ENCODE measurements at regions not wholly inside any gene's neighbourhood (a gene's known extent, or its start where the extent isn't known, plus 50 kb on each side); places are given as distances from the start of the nearest gene placed in this dataset.

GRCh38 chr3:10723991-10724390 is 92.0 kb upstream of the SLC6A11 start:
- DNase-seq (ENCODE audit: low read depth, low spot score), result no peak
- ATAC-seq, result no peak
- no peaks in the 10 kb centered on the region for H3K9me3 ChIP-seq (ENCODE audit: control insufficient read depth in 1 of 2, insufficient read depth in 1 of 2, low read depth in 1 of 2, low read length in 2 of 2)
- no peak overlapping the region for H3K27ac ChIP-seq (ENCODE audit: low read depth, low read length)
- H3K4me1 ChIP-seq (ENCODE audit: control insufficient read depth in 1 of 2, insufficient read depth in 2 of 2, low read length in 2 of 2), result no peaks in the 10 kb centered on the region
- H3K9me2 ChIP-seq (ENCODE audit: insufficient read depth), result no peaks in the 10 kb centered on the region
- no peak overlapping the region for H3K9ac ChIP-seq (ENCODE audit: low read length)
- ChIA-PET POLR2A (no interaction called here), CTCF (no interaction called here), RAD21 (ENCODE audit: low non-redundant PET in 1 of 2, low total read pairs in 2 of 2, uncharacterized antibody in 2 of 2, unreplicated experiment in 2 of 2) (no interaction called here)
- H4K20me1 ChIP-seq (ENCODE audit: insufficient read depth), result no peaks in the 10 kb centered on the region
- no peak overlapping the region for H3K4me2 ChIP-seq (ENCODE audit: low read length)
- no peak overlapping the region for H3K4me3 ChIP-seq (replicated peaks in 1 of 2; ENCODE audit: low read depth in 1 of 2, low read length in 2 of 2)
- no TSS peak for BruUV-seq (replicated peaks)
- intact Hi-C loops (cut with micrococcal nuclease), result no loop called here
- H3K27me3 ChIP-seq (ENCODE audit: insufficient read depth, low read length), result peaks cover 28% of the 10 kb centered on the region
- no peaks in the 10 kb centered on the region for H3K36me3 ChIP-seq (ENCODE audit: control insufficient read depth in 1 of 2, insufficient read depth in 2 of 2, low read length in 2 of 2)
- H2AFZ ChIP-seq (ENCODE audit: low read depth, low read length, poor library complexity, severe bottlenecking), result no peak overlapping the region
- no peaks in the 10 kb centered on the region for H3K79me2 ChIP-seq (ENCODE audit: insufficient read depth, low read length)
- TF ChIP-seq EGR1 (IDR thresholded peaks at IDR 0.05; ENCODE audit: low read depth) (no peak), SP1 (IDR thresholded peaks at IDR 0.05; ENCODE audit: low read depth) (no peak), CBX3 (IDR thresholded peaks at IDR 0.05; ENCODE audit: low read depth) (no peak), ATF3 (IDR thresholded peaks at IDR 0.05) (no peak), JUND (IDR thresholded peaks at IDR 0.05) (no peak), RAD21 (IDR thresholded peaks at IDR 0.05; ENCODE audit: low read depth) (no peak), POLR2AphosphoS5 (IDR thresholded peaks at IDR 0.05; ENCODE audit: low read depth, low read length) (no peak), SRF (IDR thresholded peaks at IDR 0.05; ENCODE audit: low read depth) (no peak), CTCF (IDR thresholded peaks at IDR 0.05 in 2 of 3, conservative IDR thresholded peaks at IDR 0.05 in 1 of 3; ENCODE audit: borderline replicate concordance in 1 of 3, insufficient read depth in 1 of 3, low read depth in 2 of 3, low read length in 2 of 3) (no peak), ZNF274 (IDR thresholded peaks at IDR 0.05; ENCODE audit: low read depth, low read length) (no peak), ELF1 (IDR thresholded peaks at IDR 0.05; ENCODE audit: borderline replicate concordance, low read depth) (no peak), SIN3A (IDR thresholded peaks at IDR 0.05; ENCODE audit: low read depth) (no peak), FOSL1 (IDR thresholded peaks at IDR 0.05; ENCODE audit: low read depth) (no peak), YY1 (IDR thresholded peaks at IDR 0.05; ENCODE audit: extremely low read depth, insufficient replicate concordance, low read depth, low read length) (no peak), ZFX (IDR thresholded peaks at IDR 0.05) (no peak), MAX (IDR thresholded peaks at IDR 0.05) (no peak), CEBPB (IDR thresholded peaks at IDR 0.05; ENCODE audit: low read depth) (no peak)
- TF ChIP-seq, protein P1, sequence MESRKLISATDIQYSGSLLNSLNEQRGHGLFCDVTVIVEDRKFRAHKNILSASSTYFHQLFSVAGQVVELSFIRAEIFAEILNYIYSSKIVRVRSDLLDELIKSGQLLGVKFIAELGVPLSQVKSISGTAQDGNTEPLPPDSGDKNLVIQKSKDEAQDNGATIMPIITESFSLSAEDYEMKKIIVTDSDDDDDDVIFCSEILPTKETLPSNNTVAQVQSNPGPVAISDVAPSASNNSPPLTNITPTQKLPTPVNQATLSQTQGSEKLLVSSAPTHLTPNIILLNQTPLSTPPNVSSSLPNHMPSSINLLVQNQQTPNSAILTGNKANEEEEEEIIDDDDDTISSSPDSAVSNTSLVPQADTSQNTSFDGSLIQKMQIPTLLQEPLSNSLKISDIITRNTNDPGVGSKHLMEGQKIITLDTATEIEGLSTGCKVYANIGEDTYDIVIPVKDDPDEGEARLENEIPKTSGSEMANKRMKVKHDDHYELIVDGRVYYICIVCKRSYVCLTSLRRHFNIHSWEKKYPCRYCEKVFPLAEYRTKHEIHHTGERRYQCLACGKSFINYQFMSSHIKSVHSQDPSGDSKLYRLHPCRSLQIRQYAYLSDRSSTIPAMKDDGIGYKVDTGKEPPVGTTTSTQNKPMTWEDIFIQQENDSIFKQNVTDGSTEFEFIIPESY (IDR thresholded peaks at IDR 0.05; ENCODE audit: extremely low read depth, insufficient replicate concordance, low read length), result no peak
- TF ChIP-seq, protein P2, sequence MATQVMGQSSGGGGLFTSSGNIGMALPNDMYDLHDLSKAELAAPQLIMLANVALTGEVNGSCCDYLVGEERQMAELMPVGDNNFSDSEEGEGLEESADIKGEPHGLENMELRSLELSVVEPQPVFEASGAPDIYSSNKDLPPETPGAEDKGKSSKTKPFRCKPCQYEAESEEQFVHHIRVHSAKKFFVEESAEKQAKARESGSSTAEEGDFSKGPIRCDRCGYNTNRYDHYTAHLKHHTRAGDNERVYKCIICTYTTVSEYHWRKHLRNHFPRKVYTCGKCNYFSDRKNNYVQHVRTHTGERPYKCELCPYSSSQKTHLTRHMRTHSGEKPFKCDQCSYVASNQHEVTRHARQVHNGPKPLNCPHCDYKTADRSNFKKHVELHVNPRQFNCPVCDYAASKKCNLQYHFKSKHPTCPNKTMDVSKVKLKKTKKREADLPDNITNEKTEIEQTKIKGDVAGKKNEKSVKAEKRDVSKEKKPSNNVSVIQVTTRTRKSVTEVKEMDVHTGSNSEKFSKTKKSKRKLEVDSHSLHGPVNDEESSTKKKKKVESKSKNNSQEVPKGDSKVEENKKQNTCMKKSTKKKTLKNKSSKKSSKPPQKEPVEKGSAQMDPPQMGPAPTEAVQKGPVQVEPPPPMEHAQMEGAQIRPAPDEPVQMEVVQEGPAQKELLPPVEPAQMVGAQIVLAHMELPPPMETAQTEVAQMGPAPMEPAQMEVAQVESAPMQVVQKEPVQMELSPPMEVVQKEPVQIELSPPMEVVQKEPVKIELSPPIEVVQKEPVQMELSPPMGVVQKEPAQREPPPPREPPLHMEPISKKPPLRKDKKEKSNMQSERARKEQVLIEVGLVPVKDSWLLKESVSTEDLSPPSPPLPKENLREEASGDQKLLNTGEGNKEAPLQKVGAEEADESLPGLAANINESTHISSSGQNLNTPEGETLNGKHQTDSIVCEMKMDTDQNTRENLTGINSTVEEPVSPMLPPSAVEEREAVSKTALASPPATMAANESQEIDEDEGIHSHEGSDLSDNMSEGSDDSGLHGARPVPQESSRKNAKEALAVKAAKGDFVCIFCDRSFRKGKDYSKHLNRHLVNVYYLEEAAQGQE (IDR thresholded peaks at IDR 0.05; ENCODE audit: low read depth), result no peak

All from HCT116 (cell line).